ENCODE measurements at regions not wholly inside any gene's neighbourhood (a gene's known extent, or its start where the extent isn't known, plus 50 kb on each side); places are given as distances from the start of the nearest gene placed in this dataset.

DNA sequence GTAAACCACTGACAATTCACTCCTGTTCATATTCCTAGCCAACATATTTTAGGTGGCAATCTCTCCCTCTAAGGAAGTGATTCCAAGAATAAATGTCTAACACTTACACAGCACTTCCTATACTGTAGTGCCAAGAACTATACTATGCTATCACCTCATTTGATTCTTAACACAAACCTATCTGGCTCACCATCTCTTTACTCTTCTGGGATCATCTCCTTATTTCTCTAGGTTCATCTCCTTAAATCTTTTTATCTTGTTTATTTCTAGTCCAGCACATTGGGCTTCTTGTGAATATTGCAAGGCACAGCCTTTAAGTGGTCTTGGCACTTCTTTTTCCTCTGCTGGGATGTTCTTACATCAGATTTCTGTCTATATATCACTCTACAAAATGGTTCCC lies 366.3 kb downstream of the SLITRK6 start:
- CTCF ChIA-PET, result no interaction called here
- H3K9me3 Mint-ChIP-seq, result peaks cover 0 to 13% (median 2%) of the 10 kb centered on the region in 5 donors
- POLR2A ChIA-PET, result no interaction called here

DNA sequence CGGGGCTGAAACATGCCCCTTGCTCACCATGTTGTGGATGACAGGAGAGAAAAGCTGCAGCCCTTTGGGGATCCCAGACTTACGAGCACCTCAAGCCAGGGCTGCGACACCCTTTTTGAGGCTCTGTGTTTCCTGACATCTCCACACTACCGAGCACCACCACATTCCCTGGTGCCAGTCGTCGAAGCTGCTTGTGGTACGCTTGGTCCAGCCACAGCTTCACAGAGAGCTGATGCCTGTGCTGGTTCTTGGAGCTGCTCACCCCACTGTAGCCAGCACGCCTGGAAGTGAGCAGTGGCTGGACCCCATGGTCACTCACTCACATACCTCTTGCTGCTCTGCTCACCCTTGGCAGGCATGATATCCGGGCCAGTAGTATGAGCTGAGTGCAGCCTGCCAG lies 367.5 kb downstream of the SLITRK6 start:
- Histone ChIP-seq H3K36me3 (ENCODE audit: insufficient read depth, low read length) (no peaks in the 10 kb centered on the region), H3K27me3 (ENCODE audit: insufficient read depth, low read length, poor library complexity, severe bottlenecking) (no peaks in the 10 kb centered on the region), H3K9me3 (ENCODE audit: low read length) (no peaks in the 10 kb centered on the region), H3K27ac (ENCODE audit: low read depth, low read length) (no peak overlapping the region), H3K4me3 (ENCODE audit: low read length) (no peak overlapping the region), H3K4me1 (ENCODE audit: insufficient read depth, low read length) (no peaks in the 10 kb centered on the region)
- H3K36me3 Mint-ChIP-seq, result no peaks in the 10 kb centered on the region
- H3K27ac Mint-ChIP-seq, result no peak overlapping the region
- no peak for DNase-seq
- POLR2A ChIA-PET, result no interaction called here
- CTCF ChIA-PET, result no interaction called here
- H3K4me3 Mint-ChIP-seq, result no peak overlapping the region
- H3K27me3 Mint-ChIP-seq, result no peaks in the 10 kb centered on the region
- no peaks in the 10 kb centered on the region for H3K4me1 Mint-ChIP-seq
- H3K9me3 Mint-ChIP-seq, result peaks cover 0 to 12% (median 2%) of the 10 kb centered on the region in 5 donors

More for the DNA sequence above, 366.3 kb downstream of the SLITRK6 start:
- H3K9me3 ChIP-seq (ENCODE audit: low read length), result no peaks in the 10 kb centered on the region
- Mint-ChIP-seq H3K27ac (no peak overlapping the region), H3K4me1 (no peaks in the 10 kb centered on the region), H3K4me3 (no peak overlapping the region), H3K27me3 (no peaks in the 10 kb centered on the region), H3K36me3 (no peaks in the 10 kb centered on the region)
- no peak overlapping the region for H3K27ac ChIP-seq (ENCODE audit: low read depth, low read length)
- no peaks in the 10 kb centered on the region for H3K36me3 ChIP-seq (ENCODE audit: insufficient read depth, low read length)
- no peak overlapping the region for H3K4me3 ChIP-seq (ENCODE audit: low read length)
- H3K4me1 ChIP-seq (ENCODE audit: insufficient read depth, low read length), result no peaks in the 10 kb centered on the region
- no peak for DNase-seq
- H3K27me3 ChIP-seq (ENCODE audit: insufficient read depth, low read length, poor library complexity, severe bottlenecking), result no peaks in the 10 kb centered on the region

DNA sequence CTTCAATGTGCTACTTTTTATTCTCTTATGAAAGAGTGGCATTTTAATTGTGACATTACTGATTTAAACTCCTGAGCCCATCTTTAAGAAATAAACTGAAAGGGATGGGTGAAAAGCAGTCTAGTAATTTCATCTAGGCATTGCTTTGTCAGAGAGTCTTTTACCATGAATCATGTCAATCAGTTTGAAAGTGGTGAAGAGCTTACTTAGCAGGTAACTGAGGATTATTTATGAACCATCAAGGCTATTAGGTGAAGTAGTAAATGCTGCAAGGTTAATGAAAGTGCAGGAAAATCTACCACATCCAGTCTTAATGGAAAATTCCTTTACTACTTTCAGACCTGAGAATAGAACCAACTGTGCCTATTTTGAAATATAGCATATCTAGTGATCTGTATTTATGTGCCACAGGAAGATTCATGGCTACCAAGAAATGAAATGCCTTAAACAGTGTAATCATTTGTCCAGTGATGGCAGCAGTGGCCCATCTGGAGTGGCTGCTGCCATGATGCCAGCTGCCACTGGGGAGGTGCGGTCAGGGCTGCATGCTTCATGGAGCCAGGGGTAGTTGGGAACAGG lies 368.9 kb downstream of the SLITRK6 start:
- Mint-ChIP-seq H3K9me3 (peaks cover 0 to 9% (median 2%) of the 10 kb centered on the region in 5 donors), H3K4me3 (no peak overlapping the region), H3K27me3 (no peaks in the 10 kb centered on the region), H3K27ac (no peak overlapping the region), H3K4me1 (no peaks in the 10 kb centered on the region), H3K36me3 (no peaks in the 10 kb centered on the region)
- Histone ChIP-seq H3K27ac (ENCODE audit: low read depth, low read length) (no peak overlapping the region), H3K9me3 (ENCODE audit: low read length) (no peaks in the 10 kb centered on the region), H3K36me3 (ENCODE audit: insufficient read depth, low read length) (no peaks in the 10 kb centered on the region), H3K4me1 (ENCODE audit: insufficient read depth, low read length) (no peaks in the 10 kb centered on the region), H3K27me3 (ENCODE audit: insufficient read depth, low read length, poor library complexity, severe bottlenecking) (no peaks in the 10 kb centered on the region), H3K4me3 (ENCODE audit: low read length) (no peak overlapping the region)
- ChIA-PET POLR2A (no interaction called here), CTCF (no interaction called here)
- no peak for DNase-seq

DNA sequence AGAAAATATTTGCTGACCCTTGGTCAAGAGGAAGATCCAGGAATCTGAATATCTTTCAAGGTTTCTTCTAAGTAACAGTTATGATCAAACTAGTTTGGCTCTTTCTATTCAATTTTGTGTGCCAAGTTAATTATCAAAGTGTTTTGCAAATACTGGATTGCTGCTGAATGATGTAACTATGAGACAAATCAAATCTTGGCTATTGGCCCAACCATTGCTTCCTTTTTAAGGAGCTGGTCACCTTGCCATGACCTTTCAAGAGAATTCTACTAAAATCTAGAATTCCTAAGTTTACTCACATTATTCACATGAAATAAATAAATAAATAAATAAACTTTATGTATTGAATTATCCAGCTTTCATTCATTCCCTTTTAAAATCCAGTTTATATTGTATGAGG lies 371.8 kb downstream of the SLITRK6 start:
- no peak overlapping the region for H3K4me3 Mint-ChIP-seq
- no peaks in the 10 kb centered on the region for H3K4me1 Mint-ChIP-seq
- no peaks in the 10 kb centered on the region for H3K36me3 ChIP-seq (ENCODE audit: insufficient read depth, low read length)
- H3K9me3 ChIP-seq (ENCODE audit: low read length), result no peaks in the 10 kb centered on the region
- no peaks in the 10 kb centered on the region for H3K27me3 Mint-ChIP-seq
- no peaks in the 10 kb centered on the region for H3K27me3 ChIP-seq (ENCODE audit: insufficient read depth, low read length, poor library complexity, severe bottlenecking)
- H3K27ac ChIP-seq (ENCODE audit: low read depth, low read length), result no peak overlapping the region
- POLR2A ChIA-PET, result no interaction called here
- CTCF ChIA-PET, result no interaction called here
- peaks cover 0 to 18% (median 2%) of the 10 kb centered on the region in 5 donors for H3K9me3 Mint-ChIP-seq
- DNase-seq, result no peak
- no peak overlapping the region for H3K4me3 ChIP-seq (ENCODE audit: low read length)
- H3K27ac Mint-ChIP-seq, result no peak overlapping the region
- H3K36me3 Mint-ChIP-seq, result no peaks in the 10 kb centered on the region
- H3K4me1 ChIP-seq (ENCODE audit: insufficient read depth, low read length), result no peaks in the 10 kb centered on the region

DNA sequence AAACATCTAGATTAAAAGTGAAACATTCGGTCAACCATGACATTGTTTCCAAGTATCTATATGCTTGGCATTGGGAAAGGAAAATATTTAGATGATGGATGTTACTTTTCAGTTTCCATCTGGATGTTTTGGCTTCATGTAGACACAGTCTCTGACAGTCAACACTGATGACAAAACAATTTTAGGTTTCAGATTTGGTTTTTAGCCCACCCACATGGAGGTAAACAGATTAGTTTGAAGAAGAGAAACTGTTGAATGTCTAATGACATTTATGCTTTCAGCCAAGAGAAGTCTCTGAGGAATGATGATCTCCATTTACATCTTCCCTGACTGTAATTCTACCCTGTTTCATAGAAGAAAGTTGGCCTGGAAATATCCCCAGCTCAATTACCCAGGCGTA lies 379.1 kb downstream of the SLITRK6 start:
- Histone ChIP-seq H3K4me3 (ENCODE audit: low read length) (no peak overlapping the region), H3K4me1 (ENCODE audit: insufficient read depth, low read length) (no peaks in the 10 kb centered on the region), H3K9me3 (ENCODE audit: low read length) (no peaks in the 10 kb centered on the region), H3K27me3 (ENCODE audit: insufficient read depth, low read length, poor library complexity, severe bottlenecking) (no peaks in the 10 kb centered on the region), H3K27ac (ENCODE audit: low read depth, low read length) (no peak overlapping the region), H3K36me3 (ENCODE audit: insufficient read depth, low read length) (no peaks in the 10 kb centered on the region)
- Mint-ChIP-seq H3K4me1 (no peaks in the 10 kb centered on the region), H3K27me3 (no peaks in the 10 kb centered on the region), H3K27ac (no peak overlapping the region), H3K9me3 (peaks cover 0 to 24% (median 0%) of the 10 kb centered on the region in 5 donors), H3K36me3 (no peaks in the 10 kb centered on the region), H3K4me3 (no peak overlapping the region)
- no peak for DNase-seq
- ChIA-PET POLR2A (no interaction called here), CTCF (no interaction called here)

DNA sequence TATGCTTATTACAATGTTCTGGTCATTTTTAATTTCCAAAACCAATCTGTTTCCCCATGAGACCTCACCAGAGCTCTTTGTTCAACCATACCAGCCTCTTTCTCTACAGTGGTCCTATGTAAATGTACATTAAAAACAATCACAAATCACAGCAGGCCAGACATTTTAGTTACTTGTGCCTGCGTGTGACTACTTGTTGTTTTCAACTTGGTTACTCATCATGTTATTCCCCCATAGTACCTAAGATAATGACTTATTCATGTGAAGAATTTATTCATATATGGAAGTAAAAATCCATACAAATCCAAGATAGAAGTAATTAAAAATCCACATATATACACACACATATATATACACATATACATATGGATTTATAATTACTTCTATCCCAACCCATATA lies 379.6 kb downstream of the SLITRK6 start:
- Mint-ChIP-seq H3K36me3 (no peaks in the 10 kb centered on the region), H3K4me1 (no peaks in the 10 kb centered on the region), H3K27me3 (no peaks in the 10 kb centered on the region), H3K4me3 (no peak overlapping the region), H3K27ac (no peak overlapping the region), H3K9me3 (peaks cover 0 to 24% (median 0%) of the 10 kb centered on the region in 5 donors)
- Histone ChIP-seq H3K27ac (ENCODE audit: low read depth, low read length) (no peak overlapping the region), H3K4me1 (ENCODE audit: insufficient read depth, low read length) (no peaks in the 10 kb centered on the region), H3K36me3 (ENCODE audit: insufficient read depth, low read length) (no peaks in the 10 kb centered on the region), H3K9me3 (ENCODE audit: low read length) (no peaks in the 10 kb centered on the region), H3K27me3 (ENCODE audit: insufficient read depth, low read length, poor library complexity, severe bottlenecking) (no peaks in the 10 kb centered on the region), H3K4me3 (ENCODE audit: low read length) (no peak overlapping the region)
- DNase-seq, result no peak
- ChIA-PET CTCF (no interaction called here), POLR2A (no interaction called here)

DNA sequence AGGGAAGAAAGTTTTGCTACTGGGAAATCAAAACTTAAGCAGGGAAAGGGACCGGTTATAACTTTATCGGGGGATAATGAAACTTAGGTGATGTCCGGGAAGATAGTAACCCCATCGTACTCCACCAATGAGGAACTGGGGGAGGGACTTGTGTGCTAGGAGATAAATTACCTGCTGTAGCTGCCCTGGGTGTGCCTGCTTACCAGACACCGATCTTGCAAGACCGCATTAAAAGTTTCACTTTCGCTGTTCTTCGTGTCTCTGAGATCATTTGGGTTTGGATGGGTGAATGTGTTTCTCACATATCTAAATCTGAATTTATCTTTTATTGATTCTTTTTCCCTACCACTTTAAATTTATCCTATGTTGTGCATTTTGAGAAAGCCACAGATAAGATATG lies 381.4 kb downstream of the SLITRK6 start:
- Histone ChIP-seq H3K4me1 (ENCODE audit: insufficient read depth, low read length) (no peaks in the 10 kb centered on the region), H3K9me3 (ENCODE audit: low read length) (no peaks in the 10 kb centered on the region), H3K4me3 (ENCODE audit: low read length) (no peak overlapping the region), H3K27me3 (ENCODE audit: insufficient read depth, low read length, poor library complexity, severe bottlenecking) (no peaks in the 10 kb centered on the region), H3K27ac (ENCODE audit: low read depth, low read length) (no peak overlapping the region), H3K36me3 (ENCODE audit: insufficient read depth, low read length) (no peaks in the 10 kb centered on the region)
- no peaks in the 10 kb centered on the region for H3K4me1 Mint-ChIP-seq
- peaks cover 0 to 21% (median 0%) of the 10 kb centered on the region in 5 donors for H3K9me3 Mint-ChIP-seq
- no peaks in the 10 kb centered on the region for H3K36me3 Mint-ChIP-seq
- no peak overlapping the region for H3K27ac Mint-ChIP-seq
- no peak overlapping the region for H3K4me3 Mint-ChIP-seq
- ChIA-PET POLR2A (no interaction called here), CTCF (no interaction called here)
- no peaks in the 10 kb centered on the region for H3K27me3 Mint-ChIP-seq
- DNase-seq, result no peak

DNA sequence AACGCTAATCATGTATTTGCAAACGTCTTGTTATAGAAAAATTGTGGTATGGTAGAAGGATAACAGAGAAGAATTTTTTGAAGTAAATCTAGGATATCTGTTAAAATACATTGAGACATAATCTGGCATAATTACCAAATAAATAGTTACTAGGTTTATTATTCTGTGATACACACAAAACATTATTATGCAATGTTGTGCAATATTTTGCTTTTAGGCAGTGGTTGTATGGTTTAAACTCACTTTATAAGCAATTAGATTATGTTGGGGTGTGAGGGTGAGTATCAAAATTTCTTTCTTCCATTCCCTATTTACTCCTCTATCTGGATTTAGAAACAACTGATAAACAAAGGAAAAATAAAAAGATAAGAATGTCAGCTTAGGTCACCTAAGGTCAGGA lies 385.6 kb downstream of the SLITRK6 start:
- ChIA-PET POLR2A (no interaction called here), CTCF (no interaction called here)
- Mint-ChIP-seq H3K9me3 (peaks cover 0 to 6% (median 0%) of the 10 kb centered on the region in 5 donors), H3K27me3 (no peaks in the 10 kb centered on the region), H3K36me3 (no peaks in the 10 kb centered on the region), H3K4me1 (no peaks in the 10 kb centered on the region), H3K27ac (no peak overlapping the region), H3K4me3 (no peak overlapping the region)
- Histone ChIP-seq H3K9me3 (ENCODE audit: low read length) (no peaks in the 10 kb centered on the region), H3K4me1 (ENCODE audit: insufficient read depth, low read length) (no peaks in the 10 kb centered on the region), H3K27me3 (ENCODE audit: insufficient read depth, low read length, poor library complexity, severe bottlenecking) (no peaks in the 10 kb centered on the region), H3K36me3 (ENCODE audit: insufficient read depth, low read length) (no peaks in the 10 kb centered on the region), H3K4me3 (ENCODE audit: low read length) (no peak overlapping the region), H3K27ac (ENCODE audit: low read depth, low read length) (no peak overlapping the region)
- DNase-seq, result no peak

DNA sequence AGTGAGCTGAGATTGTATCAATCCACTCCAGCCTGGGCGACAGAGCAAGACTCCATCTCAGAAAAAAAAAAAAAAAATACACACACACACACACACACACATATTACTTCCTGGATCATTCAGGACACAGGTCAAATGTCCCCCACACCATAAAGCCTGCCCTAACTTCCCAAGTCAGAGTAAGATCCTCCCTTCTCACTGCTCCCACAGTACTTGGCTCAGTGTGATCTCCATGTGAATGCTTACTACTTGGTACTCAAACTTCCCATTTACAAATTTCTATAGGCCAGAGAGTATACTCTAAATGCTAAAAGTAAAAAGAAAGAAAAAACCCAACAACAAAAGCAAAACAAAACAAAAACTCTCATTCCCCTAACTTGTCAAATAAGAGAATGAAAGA lies 386.8 kb downstream of the SLITRK6 start:
- H3K9me3 Mint-ChIP-seq, result peaks cover 0 to 6% (median 0%) of the 10 kb centered on the region in 5 donors

More for the DNA sequence above, 386.8 kb downstream of the SLITRK6 start:
- Mint-ChIP-seq H3K4me1 (no peaks in the 10 kb centered on the region), H3K27me3 (no peaks in the 10 kb centered on the region), H3K36me3 (no peaks in the 10 kb centered on the region), H3K27ac (no peak overlapping the region), H3K4me3 (no peak overlapping the region)
- no peaks in the 10 kb centered on the region for H3K9me3 ChIP-seq (ENCODE audit: low read length)
- no peaks in the 10 kb centered on the region for H3K27me3 ChIP-seq (ENCODE audit: insufficient read depth, low read length, poor library complexity, severe bottlenecking)
- H3K4me3 ChIP-seq (ENCODE audit: low read length), result no peak overlapping the region
- no peak for DNase-seq
- H3K4me1 ChIP-seq (ENCODE audit: insufficient read depth, low read length), result no peaks in the 10 kb centered on the region
- POLR2A ChIA-PET, result no interaction called here
- no peak overlapping the region for H3K27ac ChIP-seq (ENCODE audit: low read depth, low read length)
- H3K36me3 ChIP-seq (ENCODE audit: insufficient read depth, low read length), result no peaks in the 10 kb centered on the region
- CTCF ChIA-PET, result no interaction called here
